ENCODE measurements at regions not wholly inside any gene's neighbourhood (a gene's known extent, or its start where the extent isn't known, plus 50 kb on each side); places are given as distances from the start of the nearest gene placed in this dataset.

DNA sequence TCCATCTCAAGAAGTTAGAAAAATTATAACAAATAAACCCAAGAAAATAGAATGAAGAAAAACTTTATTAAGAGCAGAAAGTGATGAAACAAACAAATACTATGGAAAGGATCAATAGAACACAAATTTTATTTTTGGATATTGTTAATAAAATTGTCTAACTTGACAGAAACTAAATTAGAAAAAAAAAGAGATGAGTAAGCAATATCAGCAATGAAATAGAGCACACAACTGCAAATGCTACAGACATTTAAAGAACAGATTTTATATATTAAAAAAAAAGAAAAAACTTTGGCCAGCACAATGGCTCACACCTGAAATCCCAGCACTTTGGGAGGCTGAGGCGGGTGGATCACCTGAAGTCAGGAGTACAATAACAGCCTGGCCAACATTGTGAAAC, 628.0 kb downstream of the EPHA7 start:
- no peak for DNase-seq

DNA sequence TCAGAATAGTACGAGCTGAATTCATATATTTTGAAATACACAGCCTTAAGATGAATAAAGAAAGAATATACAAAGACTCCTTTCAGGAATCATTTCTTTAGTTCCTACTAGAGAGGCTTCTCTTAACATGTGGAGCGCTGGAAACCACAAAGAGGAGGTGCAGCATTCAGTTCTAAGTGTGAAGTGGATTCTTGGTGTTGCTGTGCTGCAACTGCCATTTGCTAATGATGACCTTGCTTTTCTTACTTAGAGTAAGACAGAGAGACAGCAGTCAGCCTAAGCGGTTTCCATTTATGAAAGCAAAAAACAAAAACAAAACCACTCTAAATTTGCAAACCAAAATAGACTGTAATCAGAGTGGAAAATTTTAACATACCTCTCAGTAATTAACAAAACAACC, 629.0 kb downstream of the EPHA7 start:
- DNase-seq: no peak

DNA sequence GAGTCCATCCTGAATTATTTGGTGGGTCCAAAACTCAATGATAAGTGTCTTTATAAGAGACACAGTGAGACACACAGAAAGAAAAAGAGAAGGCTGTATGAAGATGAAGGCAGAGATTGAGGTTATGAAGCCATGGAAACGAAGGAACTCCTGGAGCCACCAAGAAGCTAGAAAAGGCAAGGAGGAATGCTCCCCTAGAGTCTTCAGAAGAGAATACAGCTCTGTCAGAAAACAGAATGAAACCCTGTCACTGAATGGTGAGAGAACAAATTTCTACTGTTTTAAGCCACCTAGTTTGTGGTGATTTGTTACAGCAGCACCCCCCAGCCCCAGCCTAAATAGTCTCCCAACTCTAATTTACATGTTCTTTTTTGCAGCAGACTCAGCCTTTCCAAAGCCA, 635.1 kb downstream of the EPHA7 start:
- no peak for DNase-seq

DNA sequence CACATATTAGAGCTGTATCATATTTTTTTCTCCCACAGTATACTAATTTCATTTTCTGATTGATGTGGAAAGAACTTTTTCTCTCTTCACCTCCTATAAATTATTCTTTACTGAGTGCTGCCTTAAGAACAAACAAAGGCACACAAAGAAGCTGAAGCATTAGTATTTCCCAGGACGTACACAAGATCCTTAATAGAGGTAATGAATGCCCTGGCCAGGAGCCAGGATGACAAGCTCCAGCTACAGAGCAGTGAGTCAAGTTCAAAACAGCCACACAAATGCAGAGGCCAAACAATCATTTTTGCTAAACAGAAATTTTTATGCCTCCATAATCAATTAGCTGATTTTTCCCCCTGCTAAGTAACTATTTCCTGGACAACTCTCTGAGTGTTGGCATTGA, 639.6 kb downstream of the EPHA7 start:
- DNase-seq: peak; percentile 69

DNA sequence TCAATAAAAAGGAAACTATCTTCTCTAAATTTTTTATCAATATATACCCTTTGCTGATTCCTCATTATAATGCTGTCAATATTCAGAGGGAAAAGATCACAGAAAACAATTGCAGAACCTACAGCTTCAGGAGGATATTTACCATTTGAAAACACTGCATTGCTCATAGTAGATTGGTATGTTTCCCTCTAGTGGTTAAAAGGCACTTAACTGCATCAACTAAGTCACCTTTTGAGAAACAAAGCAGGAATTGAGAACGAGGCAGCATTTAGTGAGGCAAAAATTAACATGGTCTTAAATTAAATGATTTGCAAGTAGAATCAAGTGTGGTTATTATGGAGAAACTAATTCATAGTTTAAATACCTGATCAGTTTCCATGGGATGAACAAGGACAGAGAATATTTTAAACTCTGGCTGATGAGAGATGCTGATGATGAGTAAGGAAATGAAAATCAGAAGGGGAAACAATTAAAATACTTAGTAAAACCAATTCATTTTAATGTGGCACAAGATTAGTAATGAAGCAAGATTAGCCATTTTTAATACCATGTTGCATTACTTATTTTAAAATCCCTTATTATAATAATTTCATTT, 642.1 kb downstream of the EPHA7 start:
- peak; percentile 19 for DNase-seq

DNA sequence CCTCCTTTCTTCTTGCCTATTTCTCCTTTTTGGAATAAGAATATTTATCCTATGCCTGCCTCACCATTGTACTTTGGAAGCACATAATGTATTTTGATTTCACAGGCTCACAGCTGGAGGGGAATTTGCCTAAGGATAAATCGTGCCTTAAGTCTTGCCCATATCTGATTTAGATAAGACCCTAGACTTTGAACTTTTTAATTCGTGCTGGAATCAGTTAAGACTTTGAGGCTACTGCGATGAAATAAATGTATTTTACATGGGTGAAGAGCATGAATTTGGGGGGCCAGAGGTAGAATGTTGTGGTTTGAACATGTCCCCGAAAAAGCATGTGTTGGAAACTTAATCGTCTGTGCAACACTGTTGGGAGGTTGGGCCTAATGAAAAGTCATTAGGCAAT, 648.8 kb downstream of the EPHA7 start:
- DNase-seq: no peak

DNA sequence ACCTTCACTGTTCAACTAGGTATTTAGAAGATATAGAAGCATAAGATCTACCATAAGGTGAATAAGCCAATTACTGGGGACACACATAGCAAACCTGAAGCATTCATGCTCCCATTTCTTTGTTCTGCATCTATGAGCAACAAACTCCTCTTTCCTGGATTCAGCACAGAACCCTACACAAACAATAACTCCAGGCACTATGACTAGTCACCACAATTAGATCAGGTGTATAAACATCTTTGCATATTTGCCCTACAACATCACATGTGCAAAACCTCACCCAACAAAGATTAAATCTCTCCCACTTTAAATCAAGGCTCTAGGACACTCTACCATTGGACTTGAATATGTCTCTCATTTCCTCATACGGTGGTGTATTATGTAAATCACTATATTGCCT, 652.3 kb downstream of the EPHA7 start:
- no peak for DNase-seq

DNA sequence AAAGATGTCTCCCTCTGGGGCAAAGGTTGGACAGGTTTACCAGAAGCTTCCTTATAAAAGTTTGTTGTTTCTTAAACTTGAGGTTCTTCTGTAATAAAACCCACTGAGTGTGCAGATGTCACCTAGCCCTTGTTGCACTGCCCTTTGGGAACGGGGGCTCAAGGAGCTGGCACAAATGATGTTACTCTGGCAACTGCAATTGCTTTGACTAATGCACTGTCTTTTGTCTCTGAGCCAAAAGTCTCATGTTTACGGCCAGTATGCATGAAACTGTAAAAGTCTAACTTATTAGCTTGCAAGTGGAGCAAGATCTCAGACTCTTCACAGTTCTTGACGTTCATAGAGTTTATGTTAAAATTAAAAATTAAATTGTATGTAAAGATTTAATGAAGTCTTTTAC, 655.7 kb downstream of the EPHA7 start:
- no peak for DNase-seq

DNA sequence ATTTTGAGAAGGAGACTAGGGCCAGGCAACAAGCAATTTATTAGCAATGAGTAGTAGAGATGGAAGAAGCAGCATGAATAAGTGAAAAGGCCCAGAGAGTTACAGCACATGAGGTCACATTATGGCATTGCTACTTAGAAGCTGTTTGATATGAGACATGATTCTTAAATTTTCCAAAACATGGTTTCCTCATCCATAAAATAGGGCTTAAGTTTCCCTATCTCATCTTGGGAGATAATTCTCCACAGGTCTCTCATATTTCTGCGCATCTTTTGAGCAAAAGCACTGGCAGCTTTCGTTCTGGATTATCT, 656.1 kb downstream of the EPHA7 start:
- DNase-seq: no peak

DNA sequence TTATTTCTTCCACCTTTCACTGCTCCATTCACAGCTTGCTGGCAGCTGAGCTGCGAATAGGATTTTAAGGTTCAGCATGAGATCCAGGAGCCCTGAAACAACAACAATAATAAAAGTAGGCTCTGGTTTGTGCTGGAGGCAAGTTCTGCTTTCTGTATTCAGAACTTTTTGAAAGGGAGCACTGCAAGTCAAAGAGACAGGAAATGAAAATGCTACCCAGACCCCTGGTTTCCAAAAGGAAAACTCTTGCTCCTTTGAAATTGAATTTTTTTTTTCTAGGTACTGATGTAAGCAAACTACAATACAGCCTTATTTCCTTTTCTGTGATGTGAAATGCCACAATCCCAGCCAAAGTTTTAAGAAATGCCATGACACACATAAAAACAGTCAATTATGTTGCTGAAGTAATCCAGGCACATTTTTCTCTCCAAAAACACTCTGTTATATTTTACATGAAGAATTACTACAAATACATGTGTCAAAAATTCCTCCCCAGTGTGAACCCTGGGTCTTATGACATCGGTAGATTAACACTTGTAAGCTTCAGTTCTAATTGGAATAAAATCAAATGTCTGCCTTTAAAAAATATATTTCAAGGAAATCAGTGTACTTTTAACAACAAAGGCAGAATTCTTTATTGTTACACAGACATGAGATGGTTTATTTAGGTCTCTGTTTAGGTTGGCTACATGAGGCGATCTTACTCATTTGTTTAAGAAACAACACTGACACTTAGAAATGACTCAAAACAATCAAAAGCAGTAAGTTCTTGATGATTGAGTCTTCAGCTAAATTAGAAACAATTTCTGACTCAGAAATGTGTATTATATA, 656.7 kb downstream of the EPHA7 start:
- DNase-seq: no peak

DNA sequence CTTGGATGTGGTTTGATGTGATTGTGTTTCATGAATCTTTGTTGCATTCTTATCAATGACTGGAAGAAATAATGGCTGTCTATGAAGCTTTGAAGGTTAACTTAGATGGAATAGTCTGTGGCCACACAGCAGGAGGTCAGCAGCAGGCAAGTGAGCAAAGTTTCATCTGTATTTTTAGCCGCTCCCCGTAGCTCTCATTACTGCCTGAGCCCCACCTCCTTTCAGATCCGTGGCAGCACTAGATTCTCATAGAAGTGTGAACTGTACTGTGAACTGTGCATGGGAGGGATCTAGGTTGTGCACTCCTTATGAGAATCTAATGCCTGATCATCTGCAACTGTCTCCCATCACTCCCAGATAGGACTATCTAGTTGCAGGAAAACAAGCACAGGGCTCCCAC, 660.2 kb downstream of the EPHA7 start:
- DNase-seq: no peak

DNA sequence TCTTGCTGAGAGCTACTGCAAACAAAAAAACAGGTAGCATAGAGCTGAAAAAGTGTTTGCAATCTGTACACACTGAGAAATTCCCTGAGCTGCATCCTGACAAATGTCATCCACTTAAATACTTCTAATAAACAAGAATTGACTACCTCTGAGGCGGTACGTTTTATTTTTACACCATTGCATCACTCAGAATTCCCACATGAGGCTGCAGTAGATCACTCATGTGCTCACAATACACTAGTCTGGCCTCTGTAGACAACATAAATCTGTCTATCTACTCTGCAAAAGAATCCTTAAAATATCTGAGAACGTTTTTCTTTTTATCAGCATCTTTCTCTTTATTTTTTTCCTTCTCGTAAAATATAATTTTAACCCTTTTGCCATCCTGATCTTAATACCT, 661.4 kb downstream of the EPHA7 start:
- DNase-seq: no peak

DNA sequence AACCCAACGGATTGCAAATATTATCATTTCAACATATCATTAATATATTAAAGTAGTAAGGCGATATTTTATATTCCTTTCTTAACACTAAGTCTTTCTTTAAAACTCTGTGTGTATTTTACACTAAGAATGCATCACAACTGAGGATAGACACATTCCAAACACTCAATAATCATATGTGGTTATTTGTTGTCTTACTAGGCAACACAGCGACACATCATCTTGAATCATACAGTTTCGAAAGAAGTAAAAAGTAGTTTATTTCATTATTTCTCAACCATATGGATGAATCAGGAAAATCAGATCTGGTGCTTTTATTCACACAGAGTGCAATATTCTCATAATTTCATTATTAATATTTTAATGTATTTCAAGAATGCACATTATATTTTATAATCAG, 662.4 kb downstream of the EPHA7 start:
- peak; percentile 1 for DNase-seq

DNA sequence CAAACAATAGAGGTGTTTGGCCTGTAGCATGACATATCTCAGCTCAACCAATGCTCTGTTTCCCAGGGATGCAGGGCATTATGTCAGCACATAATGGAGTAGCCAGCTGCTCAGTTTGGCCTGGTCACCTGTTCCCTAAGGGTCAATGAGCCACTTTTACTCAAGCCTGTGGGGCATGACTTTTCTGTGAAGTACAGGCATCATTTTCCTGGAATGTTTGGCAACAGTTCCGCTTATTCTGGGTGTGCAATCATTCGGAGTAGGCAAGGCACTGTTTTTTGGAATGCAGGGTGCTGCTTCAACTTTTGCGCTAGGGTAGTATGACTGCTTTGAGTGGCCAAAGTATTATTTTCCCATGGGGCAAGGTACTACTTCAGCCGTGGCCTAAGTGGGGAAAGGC, 665.4 kb downstream of the EPHA7 start:
- no peak for DNase-seq

DNA sequence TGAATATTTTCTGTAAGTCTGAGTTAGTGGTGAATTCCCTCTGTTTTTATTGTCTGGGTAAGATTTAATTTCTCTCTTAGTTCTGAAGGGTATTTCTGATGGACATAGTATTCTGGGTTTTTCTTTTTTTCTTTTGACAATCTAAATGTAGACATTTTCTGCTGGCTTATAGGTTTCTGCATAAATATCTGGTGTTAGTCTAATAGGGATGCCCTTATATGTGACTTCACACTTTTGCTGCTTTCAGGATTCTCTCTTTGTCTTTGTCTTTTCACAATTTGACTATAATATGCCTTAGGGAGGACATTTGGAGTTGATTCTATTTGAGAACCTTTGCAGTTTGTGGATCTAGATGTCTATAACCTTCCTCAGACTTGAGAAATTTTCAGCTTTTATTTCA, 667.2 kb downstream of the EPHA7 start:
- DNase-seq: no peak

DNA sequence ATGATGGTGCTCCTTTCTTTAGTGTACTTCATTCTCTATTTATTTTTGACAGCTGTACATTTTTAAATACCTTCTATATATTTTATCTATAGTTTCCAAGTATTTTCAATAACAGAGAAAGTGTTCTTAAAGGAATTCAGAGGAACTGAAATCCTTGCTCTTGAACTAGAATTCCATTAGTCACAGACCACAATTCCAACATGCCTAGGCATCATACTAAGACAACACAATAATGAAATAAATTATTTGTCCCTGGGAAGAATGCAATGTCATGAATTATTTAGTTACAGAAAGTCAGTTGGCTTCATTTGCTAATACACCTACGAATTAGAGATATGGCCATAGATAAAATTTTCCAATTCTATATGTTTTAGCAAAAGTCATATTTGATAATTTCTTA, 671.2 kb downstream of the EPHA7 start:
- DNase-seq: no peak

DNA sequence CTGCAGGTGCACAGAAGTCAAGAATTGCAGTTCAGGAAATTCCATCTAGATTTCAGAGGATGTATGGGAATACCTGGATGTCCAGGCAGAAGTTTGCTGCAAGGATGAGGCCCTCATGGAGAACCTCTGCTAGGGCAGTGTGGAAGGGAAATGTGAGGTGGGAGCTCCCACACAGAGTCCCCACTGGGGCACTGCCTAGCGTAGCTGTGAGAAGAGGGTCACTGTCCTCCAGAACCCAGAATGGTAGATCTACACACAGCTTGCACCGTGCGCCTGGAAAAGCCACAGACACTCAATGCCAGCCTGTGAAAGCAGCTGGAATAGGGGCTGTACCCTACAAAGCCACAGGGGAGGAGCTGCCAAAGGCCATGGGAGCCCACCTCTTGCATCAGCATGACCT, 681.4 kb downstream of the EPHA7 start:
- no peak for DNase-seq

DNA sequence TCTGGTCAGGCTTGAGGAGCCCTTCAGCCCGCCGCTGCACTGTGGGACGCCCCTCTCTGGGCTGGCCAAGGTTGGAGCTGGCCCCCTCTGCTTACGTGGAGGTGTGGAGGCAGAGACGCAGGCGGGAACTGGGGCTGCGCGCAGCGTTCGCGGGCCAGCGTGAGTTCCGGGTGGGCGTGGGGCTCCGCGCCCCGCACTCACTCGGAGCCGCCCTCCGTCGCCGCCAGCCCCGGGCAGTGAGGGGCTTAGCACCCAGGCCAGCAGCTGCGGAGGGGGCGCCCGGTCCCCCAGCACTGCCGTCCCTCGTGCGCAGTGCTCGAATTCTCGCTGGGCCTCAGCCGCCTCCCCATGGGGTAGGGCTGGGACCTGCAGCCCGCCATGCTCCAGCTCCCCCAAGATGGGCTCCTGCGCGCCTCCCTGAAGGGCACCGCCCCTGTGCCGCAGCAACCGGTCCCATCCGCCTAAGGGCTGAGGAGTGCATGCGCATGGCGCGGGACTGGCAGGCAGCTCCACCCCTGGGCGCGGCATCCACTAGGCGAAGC, 695.9 kb downstream of the EPHA7 start:
- no peak for DNase-seq

DNA sequence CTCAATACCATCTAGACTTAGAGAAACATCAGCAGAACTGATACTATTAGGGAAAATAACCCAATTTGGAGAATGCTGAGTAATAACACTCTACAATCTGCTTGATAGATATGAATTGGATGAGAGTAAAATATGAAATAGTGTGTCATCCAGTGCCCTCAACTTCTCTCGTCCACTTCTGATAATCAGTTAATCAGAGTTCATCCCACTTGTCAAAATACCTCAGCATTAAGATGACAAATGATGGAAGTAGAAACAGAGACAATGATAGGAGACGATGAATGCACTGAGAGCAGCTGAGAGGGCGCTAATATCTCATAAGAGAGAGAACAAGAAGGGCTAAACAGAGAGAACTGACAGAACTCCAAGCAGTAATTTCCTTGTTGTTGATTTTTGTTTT, 699.6 kb downstream of the EPHA7 start:
- DNase-seq: no peak

DNA sequence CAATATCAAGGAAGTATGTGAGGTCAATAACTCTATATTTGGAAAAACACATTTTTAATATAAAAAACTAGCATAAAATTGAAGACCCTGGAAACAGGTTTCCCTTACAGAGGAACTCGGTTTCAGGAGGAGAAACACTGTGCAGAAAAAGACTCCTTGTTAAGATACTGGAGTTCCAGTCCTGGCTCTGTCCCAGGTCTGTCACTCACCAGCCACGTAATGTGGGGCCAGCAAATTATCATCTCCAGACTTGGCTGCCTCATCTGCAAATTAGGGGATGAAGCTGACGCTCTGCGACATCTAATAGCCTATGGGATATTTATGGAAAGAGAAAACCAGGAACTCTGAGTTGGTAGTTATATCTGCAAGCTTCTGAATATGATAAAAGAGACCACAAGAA, 702.7 kb downstream of the EPHA7 start:
- no peak for DNase-seq

DNA sequence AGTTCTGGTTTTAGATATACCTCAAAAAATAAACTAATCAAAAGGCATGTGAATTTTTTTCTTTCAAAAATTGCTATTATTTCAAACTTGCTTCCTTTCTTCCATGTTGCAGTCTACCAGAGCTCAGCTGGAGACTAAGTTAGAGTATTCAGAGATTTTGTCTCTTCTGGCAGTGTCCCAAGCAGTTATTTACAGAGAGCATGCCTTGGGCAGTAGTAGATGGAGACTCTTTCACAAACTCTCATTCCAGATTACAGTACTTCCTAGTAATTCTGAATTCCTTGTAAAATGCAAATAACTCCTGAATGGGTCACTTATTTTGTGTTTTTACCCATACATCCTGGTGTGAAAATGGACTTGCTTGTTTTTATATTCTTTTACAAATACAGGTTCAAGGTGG, 703.4 kb downstream of the EPHA7 start:
- no peak for DNase-seq

DNA sequence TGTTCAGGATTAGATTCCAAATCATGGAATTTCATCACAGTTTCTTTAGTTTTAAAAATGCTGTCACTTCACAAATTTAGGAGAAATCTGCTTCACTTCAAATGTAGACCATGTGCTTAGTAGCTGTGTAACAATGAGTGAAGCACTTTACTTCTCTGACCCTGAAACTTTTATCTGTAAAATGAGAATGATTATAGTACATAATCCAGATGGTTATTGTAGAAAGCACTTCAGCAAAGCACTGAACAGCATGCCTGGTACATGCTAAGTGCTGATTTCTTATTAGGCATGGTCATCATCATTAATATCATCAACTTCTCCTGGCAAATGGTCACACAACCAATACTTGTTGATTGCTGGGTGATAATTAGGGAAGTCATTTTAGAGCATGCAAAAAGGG, 705.0 kb downstream of the EPHA7 start:
- DNase-seq: no peak

DNA sequence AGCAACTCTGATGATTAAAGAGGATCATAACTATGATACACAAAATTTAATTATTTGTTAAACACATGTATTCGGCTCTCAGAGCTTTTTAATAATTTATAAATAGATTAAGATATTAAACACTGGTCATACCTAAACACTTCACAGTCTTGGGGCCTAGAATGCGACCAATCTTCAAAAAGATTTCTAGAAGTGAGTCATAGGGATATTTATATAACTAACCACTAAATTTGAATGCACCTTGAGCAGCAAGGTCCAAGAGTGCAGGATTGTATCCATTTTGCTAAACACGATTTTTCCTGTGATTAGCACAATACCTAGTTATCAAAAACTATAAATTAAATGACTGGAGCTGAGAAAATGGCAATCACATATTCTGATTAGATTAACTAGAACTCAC, 709.3 kb downstream of the EPHA7 start:
- DNase-seq: no peak

DNA sequence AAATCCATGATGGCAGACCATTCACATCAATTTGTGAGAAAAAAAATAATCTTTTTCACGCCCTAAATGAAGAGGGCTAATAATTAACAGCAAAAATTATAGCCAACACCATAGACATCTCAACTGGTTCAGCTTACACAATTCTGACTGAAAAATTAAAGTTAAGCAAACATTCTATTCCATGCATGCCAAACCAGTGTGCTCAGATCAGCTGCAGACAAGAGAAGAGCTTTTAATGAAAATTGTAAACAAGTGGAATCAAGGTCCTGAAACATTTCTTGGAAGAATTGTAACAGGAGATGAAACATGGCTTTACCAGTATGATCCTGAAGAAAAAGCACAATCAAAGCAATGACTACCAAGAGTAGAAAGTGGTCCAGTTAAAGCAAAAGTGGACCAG, 710.4 kb downstream of the EPHA7 start:
- DNase-seq: no peak

DNA sequence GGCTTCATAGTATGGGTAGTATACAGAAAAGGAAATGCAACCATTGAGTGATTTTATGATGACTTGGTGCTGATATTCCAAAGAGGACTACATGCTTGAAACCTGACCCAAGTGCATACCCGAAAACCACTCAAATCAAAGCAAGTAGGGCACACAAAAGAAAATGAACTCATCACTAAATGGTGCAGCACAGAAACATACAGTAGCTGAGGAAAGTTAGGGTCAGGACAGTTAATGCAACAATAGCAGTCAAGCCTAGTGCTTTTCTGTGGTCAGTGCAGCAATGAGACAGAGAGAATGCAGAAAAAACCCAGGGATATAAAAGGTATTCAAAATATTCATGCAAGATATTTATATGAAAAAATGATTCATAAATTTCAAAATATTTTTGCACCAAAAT, 711.1 kb downstream of the EPHA7 start:
- DNase-seq: no peak

Measured in fibroblast of upper back skin (primary cell).